RCC 7860 (cell line): ENCODE measurements at regions not wholly inside any gene's neighbourhood (a gene's known extent, or its start where the extent isn't known, plus 50 kb on each side); places are given as distances from the start of the nearest gene placed in this dataset.
"Not testable (repeated sequence)": the region's sequence is repeated elsewhere in the genome, so short reads cannot be mapped to it uniquely, and the experiment has no call there.

Experiments used
- DNase-seq: peaks from one replicate; pipeline ENCODE4 v3.0.0-alpha.2; 2015; ENCODE audit warnings: low spot score
- FAIRE-seq: peaks from 2 replicates; lab custom pipeline; 2012; peaks lifted over from hg19 to GRCh38; lab: Jason Lieb, UNC

DNA sequence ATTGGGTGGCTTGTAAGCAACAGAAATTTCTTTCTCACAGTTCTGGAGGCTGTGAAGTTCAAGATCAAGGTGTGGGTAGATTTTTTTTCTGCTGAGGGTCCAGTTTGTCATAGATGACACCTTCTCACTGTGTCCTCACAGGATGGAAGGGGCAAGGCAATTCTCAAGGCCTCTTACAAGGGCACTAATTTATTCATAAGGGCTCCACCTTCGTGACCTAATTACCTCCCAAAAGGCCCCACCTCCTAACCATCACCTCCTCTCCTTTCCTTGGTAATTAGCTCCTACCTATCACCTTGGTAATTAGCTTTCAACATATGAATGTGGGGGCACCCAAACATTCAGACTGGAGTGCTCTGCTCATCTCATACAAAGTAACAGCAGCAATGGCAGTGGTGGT is 92.3 kb upstream of the CD44 start:
- FAIRE-seq (no peak), DNase-seq (no peak)

- no peak for FAIRE-seq
- no peak for DNase-seq
Observed at GRCh38 chr11:35047179-35047578, 91.8 kb upstream of the CD44 start.

DNA sequence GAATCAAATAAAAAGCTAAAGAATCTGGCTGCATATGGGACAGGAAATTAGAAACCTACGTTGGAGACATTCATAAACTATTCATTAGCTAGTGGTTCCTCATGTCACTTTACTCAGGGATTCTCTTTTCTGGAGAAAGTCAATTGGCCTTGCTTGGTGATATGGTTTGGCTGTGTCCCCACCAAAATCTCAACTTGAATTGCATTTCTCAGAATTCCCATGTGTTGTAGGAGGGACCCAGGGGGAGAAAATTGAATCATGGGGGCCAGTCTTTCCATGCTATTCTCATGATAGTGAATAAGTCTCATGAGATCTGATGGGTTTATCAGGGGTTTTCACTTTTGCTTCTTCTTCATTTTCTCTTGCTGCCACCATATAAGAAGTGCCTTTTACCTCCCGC is 91.2 kb upstream of the CD44 start:
- DNase-seq (no peak), FAIRE-seq (no peak)

GRCh38 chr11:35048346-35048745 is 90.6 kb upstream of the CD44 start:
- not testable (repeated sequence) for DNase-seq, FAIRE-seq

GRCh38 chr11:35049859-35050531 is 89.0 kb upstream of the CD44 start:
- DNase-seq (no peak), FAIRE-seq (no peak)

DNA sequence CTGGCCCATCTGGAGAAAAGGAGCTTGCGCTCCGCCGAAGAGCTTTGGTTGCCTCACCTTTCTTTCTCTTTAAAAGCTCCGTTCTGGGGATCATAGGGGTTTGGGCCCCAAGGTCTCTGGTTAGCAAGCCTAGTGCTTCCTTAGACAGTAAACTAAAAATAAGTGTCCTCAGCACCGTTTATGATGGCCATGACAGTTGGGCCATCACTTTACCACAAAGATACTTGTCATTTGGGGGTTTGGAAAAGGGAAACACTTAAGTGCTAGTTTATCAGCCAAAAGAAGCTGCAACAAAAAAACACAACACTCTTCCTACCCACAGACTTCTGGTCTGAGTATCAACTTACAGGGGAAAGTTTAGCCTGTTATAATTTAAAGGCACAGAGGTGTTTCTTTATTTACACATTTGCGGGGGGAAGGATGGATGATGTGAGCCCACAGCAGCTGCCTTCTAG is 88.4 kb upstream of the CD44 start:
- FAIRE-seq: no peak
- no peak for DNase-seq

DNA sequence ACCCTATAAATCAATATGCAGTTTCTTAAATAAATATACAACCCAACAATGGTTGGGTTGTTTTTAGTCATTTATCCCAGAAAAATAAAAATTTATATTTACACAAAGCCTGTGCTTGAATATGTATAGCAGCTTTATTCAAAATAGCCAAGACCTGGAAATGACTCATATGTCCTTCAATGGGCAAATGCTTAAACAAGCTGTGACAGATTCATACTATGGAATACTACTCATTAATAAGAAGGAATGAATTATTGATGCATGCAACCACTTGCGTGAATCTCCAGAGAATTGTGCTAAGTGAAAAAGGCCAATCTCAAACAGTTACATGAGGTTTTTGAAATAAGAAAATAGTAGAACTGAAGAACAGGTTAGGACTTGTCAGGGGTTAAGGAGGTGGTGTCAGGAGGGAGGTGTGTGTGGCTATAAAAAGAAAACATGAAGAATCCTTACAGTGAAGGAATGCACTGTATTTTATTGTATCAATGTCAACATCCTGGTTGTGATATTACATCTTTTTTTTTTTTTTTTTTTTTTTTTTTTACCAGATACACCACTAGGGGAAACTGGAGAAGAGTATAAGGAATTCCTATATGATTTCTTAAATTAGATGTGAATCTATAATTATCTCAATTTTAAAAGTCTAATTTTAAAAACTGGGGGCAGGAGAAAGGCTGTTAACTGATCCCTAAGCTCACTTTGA is 82.4 kb upstream of the CD44 start:
- peak; percentile 7 for DNase-seq
- no peak for FAIRE-seq

- FAIRE-seq (no peak), DNase-seq (no peak)
Observed at GRCh38 chr11:35057926-35058668, 80.9 kb upstream of the CD44 start.

DNA sequence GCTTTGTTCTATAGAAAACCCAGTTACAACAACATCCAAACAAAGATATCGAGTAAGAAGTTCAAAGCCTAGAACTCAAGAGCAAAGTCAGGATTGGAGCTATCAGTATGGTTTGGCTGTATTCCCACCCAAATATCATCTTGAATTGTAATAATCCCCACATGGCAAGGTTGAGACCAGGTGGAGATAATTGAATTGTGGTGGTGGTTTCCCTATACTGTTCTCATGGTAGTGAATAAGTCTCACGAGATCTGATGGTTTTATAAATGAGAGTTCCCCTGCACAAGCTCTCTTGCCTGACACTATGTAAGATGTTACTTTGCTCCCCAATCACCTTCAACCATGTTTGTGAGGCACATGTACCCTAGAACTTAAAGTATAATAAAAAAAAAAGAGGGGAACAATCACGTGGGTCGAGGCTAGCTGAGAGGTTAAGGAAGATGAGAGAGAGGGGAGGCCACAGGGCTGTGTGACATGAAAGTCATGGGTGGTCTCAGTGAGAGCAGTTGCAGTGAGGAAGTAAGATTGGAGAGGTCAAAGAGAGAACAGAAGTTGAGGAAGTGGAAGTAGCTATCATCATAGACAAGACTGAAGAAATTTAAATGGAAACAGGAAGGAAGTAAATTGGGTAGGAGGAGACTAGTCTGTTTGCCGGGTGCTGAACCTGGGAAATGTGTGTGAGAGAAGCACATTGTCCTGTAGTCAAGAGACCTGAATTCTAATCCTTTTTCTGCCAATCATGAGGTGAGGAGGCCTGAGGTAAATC is 80.1 kb upstream of the CD44 start:
- FAIRE-seq (no peak), DNase-seq (no peak)

DNA sequence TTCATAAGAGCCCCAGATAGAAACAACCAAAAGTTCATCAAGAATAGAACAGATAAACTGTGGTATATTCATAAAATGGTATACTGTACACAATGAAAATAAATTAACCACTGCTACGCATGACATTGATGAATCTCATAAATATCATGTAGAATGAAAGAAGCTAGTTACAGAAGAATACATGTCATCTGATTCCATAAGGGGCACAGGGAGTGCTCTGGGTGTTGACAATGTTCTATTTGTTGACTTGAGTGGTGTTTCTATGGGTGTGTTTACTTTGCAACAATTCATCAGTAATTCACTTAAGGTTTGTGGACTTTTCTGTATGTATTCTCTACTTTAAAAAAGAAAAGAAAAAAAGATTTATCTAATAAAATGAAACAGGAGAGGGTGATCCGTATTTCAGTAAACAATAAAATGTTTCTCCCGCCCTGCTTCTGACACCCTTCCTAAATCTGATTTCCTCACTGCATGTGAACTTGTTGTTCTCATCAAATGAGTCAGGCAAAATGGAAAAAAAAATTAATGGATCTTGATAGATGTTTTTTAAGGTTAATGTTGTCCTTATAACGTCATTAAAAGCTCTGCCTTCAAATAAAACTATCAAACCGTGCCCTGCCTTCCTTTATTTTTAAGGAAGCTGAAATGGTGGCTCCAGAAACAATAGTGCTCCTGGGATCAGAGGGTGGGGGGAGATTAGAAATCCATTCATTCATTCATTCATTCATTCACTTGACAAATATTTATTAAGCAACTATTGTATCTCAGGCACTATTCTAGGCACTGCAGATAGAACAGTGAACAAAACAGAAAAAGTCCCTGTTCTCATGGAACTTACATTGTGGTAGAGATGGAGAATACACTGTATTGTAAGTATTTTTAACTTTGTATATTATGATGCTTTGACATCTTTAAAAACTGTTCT is 77.2 kb upstream of the CD44 start:
- no peak for FAIRE-seq
- no peak for DNase-seq

DNA sequence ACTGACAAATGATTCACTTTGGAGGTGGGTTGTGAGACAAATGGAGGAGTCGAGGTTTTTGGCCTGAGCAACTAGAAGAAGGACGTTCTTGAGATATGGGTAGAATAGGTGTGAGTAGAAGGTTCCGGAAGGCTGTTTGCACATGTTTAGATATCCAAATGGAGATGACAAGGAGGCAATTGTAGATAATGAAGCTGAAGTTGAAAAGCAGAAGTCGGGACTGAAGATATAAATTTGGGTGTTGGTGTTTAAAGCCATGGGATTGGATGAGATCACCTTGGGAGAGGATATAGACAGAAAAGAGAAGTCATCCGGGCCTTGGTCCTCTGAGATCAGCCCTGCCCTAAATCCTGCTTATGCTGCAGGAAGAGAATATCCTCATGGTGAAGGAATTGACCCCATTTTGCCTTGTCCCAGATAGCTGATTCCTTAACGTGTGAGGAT is 75.5 kb upstream of the CD44 start:
- DNase-seq (no peak), FAIRE-seq (no peak)

GRCh38 chr11:35064114-35064800 is 74.7 kb upstream of the CD44 start:
- no peak for DNase-seq
- FAIRE-seq: no peak

- DNase-seq: no peak
- FAIRE-seq: no peak
Observed at GRCh38 chr11:35065566-35065965, 73.4 kb upstream of the CD44 start.

GRCh38 chr11:35066030-35066429 is 72.9 kb upstream of the CD44 start:
- FAIRE-seq (no peak), DNase-seq (no peak)

DNA sequence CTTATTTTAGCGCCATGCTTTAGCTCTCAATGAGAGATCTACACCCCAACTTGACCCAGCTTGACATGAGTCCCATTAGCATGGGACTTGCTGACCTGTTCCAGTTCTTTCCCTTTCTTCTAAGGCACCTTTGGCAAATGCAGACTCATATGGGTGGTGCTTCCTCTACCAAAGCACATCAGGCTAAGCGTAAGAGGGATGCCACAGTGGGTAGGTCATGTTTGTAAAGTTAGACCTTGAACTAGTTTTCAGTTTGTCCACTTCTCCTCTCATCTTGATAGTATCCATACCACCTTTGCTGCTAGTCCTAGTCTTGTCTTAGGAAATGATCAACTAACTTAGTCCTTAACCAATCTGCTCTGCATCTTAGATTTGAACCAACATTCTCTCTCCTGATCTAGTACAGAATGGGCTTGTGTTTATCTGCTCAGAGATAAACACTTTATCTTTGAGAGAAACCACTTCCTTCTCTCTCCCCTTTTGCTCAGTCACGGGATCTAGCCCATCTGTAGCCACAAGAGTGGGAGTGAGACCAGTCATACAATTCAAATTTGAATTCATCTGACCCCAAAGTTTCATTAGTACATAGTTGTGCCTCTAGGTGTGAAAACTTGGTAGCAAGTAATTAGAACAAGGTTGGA is 72.1 kb upstream of the CD44 start:
- DNase-seq (no peak), FAIRE-seq (no peak)

DNA sequence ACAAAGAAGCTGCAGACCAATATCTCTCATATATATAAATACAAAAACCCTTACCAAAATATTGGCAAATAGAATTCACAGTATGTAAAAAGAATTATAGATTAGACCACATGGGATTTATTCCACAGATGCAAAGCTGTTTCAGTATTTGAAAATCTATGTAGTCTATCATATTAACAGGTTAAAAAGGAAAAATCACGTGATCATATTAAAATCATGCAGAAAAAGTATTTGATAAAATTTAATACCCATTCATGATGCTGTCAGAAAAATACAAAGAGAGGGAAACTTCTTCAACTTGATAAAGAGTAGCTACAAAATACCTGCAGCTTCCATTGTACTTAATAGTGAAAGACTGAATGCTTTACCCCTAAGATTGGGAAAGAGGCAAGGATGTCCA is 67.2 kb upstream of the CD44 start:
- FAIRE-seq (no peak), DNase-seq (no peak)

DNA sequence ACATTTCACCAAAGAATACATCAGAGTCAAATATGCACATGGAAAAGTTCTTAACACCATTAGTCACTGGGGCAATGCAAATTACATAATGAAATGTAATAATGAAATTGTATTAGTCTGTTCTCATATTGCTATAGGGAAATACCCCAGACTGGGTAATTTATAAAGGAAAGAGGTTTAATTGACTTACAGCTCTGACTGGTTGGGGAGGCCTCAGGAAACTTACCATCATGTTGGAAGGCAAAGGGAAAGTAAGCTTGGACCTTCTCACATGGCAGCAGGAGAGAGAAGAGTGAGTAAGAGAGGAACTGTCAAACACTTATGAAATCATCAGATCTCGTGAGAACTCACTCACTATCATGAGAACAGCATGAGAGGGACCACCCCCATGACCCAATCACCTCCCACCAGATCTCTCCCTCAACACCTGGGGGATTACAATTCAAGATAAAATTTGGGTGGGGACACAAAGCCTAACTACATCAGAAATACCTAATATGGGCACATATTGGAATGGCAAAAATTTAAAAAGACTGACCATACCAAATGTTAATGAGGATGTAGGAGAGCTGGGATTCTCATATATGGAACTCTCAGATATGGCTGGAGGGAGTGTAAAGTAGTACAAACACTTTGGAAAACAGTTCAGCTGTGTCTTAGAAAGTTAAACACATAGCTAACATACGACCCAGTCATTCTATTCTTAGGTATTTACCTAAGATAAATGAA is 65.1 kb upstream of the CD44 start:
- FAIRE-seq (no peak), DNase-seq (no peak)
